ENCODE measurements at regions not wholly inside any gene's neighbourhood (a gene's known extent, or its start where the extent isn't known, plus 50 kb on each side); places are given as distances from the start of the nearest gene placed in this dataset.

DNA sequence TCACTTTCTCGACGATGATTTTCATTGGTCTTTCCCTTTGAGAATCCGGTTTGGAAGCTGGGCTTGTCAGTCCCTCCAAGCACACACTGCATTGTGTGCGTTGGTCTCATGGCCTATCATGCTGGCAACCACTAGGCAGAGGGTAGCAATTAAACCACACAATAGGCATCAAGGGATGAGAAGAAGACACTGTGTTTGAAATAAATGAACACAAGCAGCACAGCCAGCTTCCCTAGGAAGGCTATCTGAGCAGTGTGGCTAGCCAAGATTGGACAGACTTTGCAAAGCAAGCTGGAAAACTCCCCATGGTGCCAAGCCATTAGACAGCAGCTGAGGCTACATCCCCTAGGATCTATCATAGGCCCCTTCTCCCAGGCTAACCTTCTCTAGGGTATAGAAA, 288.7 kb downstream of the NUF2 start:
- no peak overlapping the region for H3K4me3 ChIP-seq

GRCh38 chr1:163614361-163614760, 292.6 kb downstream of the NUF2 start:
- Histone ChIP-seq H3K9me3 (no peaks in the 10 kb centered on the region), H3K4me3 (no peak overlapping the region), H3K27me3 (no peaks in the 10 kb centered on the region), H3K4me1 (no peaks in the 10 kb centered on the region), H3K36me3 (no peaks in the 10 kb centered on the region), H3K27ac (no peak overlapping the region)
- TF ChIP-seq, protein P1, sequence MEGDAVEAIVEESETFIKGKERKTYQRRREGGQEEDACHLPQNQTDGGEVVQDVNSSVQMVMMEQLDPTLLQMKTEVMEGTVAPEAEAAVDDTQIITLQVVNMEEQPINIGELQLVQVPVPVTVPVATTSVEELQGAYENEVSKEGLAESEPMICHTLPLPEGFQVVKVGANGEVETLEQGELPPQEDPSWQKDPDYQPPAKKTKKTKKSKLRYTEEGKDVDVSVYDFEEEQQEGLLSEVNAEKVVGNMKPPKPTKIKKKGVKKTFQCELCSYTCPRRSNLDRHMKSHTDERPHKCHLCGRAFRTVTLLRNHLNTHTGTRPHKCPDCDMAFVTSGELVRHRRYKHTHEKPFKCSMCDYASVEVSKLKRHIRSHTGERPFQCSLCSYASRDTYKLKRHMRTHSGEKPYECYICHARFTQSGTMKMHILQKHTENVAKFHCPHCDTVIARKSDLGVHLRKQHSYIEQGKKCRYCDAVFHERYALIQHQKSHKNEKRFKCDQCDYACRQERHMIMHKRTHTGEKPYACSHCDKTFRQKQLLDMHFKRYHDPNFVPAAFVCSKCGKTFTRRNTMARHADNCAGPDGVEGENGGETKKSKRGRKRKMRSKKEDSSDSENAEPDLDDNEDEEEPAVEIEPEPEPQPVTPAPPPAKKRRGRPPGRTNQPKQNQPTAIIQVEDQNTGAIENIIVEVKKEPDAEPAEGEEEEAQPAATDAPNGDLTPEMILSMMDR (IDR thresholded peaks at IDR 0.05 in 4 of 5, conservative IDR thresholded peaks at IDR 0.05 in 1 of 5) = no peak
- no peak for TF ChIP-seq POLR2A (IDR thresholded peaks at IDR 0.05)
- intact Hi-C loops (cut with DNase I; ENCODE audit: low total_unique reads) (no loop called here), in situ Hi-C loops (cut with MboI; ENCODE audit: low sequenced_read_pairs in 4 of 4) (no loop called here)
- ATAC-seq = no peak
- DNase-seq = no peak

More for the DNA sequence above, 288.7 kb downstream of the NUF2 start:
- in situ Hi-C loops (cut with MboI; ENCODE audit: low sequenced_read_pairs in 4 of 4) (no loop called here), intact Hi-C loops (cut with DNase I; ENCODE audit: low total_unique reads) (no loop called here)
- ATAC-seq (no peak), DNase-seq (no peak)
- no peak overlapping the region for H3K27ac ChIP-seq
- H3K9me3 ChIP-seq = no peaks in the 10 kb centered on the region
- H3K36me3 ChIP-seq = no peaks in the 10 kb centered on the region
- no peak for TF ChIP-seq POLR2A (IDR thresholded peaks at IDR 0.05)
- TF ChIP-seq, protein P1 (IDR thresholded peaks at IDR 0.05 in 4 of 5, conservative IDR thresholded peaks at IDR 0.05 in 1 of 5) = no peak
- no peaks in the 10 kb centered on the region for H3K4me1 ChIP-seq
- no peaks in the 10 kb centered on the region for H3K27me3 ChIP-seq

DNA sequence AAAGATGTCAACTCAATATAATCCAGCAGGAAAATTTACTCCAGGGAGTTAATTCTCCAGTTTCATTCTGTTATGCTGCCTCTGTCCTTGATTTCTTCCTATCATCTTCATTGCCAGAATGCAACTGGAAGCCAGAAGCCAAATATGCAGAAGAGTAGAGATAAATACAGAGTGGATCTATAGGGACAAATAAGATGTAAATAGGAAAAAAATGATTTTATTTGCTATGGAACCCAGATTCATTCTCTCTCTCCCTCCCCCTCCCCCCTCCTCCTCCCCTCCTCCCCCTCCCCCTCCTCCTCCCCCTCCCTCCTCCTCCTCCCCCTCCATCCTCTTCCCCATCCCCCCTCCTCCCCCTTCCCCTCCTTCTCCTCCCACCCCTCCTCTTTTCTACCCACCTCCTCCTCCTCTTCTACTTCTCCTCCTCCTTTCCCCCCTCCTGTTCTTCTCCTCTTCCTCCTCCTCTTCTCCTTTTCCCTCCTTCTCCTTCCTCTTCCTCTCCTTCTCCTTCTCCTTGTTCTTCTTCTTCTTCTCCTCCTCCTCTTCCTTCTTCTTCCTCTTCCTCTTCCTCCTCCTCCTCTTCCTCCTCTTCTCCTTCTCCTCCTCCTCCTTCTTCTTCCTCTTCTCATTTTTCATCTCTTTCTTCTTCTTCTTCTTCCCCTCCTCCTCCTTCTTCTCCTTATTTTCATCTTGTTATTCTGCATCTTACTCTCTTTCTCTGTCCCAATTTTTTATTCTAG, 306.4 kb downstream of the NUF2 start:
- H3K27ac ChIP-seq = no peak overlapping the region
- no peaks in the 10 kb centered on the region for H3K27me3 ChIP-seq
- in situ Hi-C loops (cut with MboI; ENCODE audit: low sequenced_read_pairs in 4 of 4) (no loop called here), intact Hi-C loops (cut with DNase I; ENCODE audit: low total_unique reads) (no loop called here)
- H3K9me3 ChIP-seq = peaks cover 0 to 11% (median 0%) of the 10 kb centered on the region in 3 donors
- peaks cover 7 to 8% of the 10 kb centered on the region in 2 donors for H3K4me1 ChIP-seq
- H3K4me3 ChIP-seq = no peak overlapping the region
- ATAC-seq = no peak
- no peaks in the 10 kb centered on the region for H3K36me3 ChIP-seq
- DNase-seq = no peak
- no peak for TF ChIP-seq POLR2A (IDR thresholded peaks at IDR 0.05)
- TF ChIP-seq, protein P1 (IDR thresholded peaks at IDR 0.05 in 4 of 5, conservative IDR thresholded peaks at IDR 0.05 in 1 of 5) = no peak

DNA sequence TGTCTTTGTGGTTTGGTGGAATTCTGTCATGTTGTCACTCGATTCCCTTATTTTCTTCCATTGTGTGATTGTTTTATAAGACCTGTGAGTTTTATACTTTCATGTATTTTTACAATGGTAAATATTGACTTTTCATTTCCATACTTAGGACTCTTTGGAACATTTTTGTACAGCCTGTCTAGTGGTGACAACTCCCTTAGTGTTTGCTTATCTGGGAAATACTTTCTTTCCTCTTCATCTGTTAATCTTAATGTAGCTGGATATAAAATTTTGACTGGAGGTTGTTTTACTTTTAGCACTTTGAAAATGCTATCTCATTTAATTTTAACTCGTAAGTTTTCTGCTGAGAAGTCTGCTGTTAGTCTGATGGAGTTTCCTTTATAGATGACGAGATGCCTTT, 310.5 kb downstream of the NUF2 start:
- in situ Hi-C loops (cut with MboI; ENCODE audit: low sequenced_read_pairs in 4 of 4) (no loop called here), intact Hi-C loops (cut with DNase I; ENCODE audit: low total_unique reads) (no loop called here)
- DNase-seq (no peak), ATAC-seq (no peak)
- H3K9me3 ChIP-seq = peaks cover 0 to 11% (median 0%) of the 10 kb centered on the region in 3 donors
- H3K36me3 ChIP-seq = no peaks in the 10 kb centered on the region
- no peak overlapping the region for H3K27ac ChIP-seq
- no peak overlapping the region for H3K4me3 ChIP-seq
- TF ChIP-seq, protein P1 (IDR thresholded peaks at IDR 0.05 in 4 of 5, conservative IDR thresholded peaks at IDR 0.05 in 1 of 5) = no peak
- TF ChIP-seq POLR2A (IDR thresholded peaks at IDR 0.05) = no peak
- H3K27me3 ChIP-seq = no peaks in the 10 kb centered on the region
- no peaks in the 10 kb centered on the region for H3K4me1 ChIP-seq

All from gastrocnemius medialis (tissue), 4 donors.